ENCODE measurements at regions not wholly inside any gene's neighbourhood (a gene's known extent, or its start where the extent isn't known, plus 50 kb on each side); places are given as distances from the start of the nearest gene placed in this dataset.

DNA sequence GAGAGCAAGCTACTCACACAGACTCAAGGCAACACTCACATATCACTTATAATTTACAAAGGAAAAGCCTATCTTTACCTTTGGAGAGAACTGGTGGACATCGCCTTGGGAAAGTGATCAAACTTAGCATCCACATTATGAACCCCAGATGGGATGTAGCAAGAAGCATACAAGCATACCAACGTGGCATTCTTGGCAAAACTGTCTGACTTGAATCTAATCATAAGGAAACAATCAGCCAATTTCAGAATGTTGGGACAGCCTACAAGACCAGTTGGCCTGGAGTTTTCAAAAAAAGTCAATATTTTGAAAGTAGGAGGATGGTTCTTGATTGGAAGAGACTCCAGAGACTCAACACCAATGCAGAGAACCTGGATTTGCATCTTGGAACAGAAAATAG, 79.1 kb upstream of the PMAIP1 start:
- no peak overlapping the region for H3K27ac ChIP-seq
- no peaks in the 10 kb centered on the region for H3K79me2 ChIP-seq (ENCODE audit: low read depth)
- no peak overlapping the region for H2AFZ ChIP-seq
- H3F3A ChIP-seq (ENCODE audit: insufficient read depth, low read depth): no peaks in the 10 kb centered on the region
- POLR2A ChIA-PET (ENCODE audit: unreplicated experiment): no interaction called here
- H3K4me2 ChIP-seq: no peak overlapping the region
- no peak for DNase-seq
- no peaks in the 10 kb centered on the region for H4K20me1 ChIP-seq (ENCODE audit: insufficient read depth)
- CTCF ChIA-PET: interaction anchor here (0.6 kb wide), 1 partner anchor 21 kb away, joined by 3 read pairs; no protein-coding TSS in a partner anchor
- intact Hi-C loops (cut with micrococcal nuclease; ENCODE audit: unreplicated experiment): loop anchor here (5.0 kb wide), 3 partner anchors 33 to 303 kb away; partner anchors contain the start of gene CCBE1
- H3K9me2 ChIP-seq (ENCODE audit: insufficient read depth): no peaks in the 10 kb centered on the region
- H3K4me1 ChIP-seq (replicated peaks; ENCODE audit: insufficient read depth): no peaks in the 10 kb centered on the region
- H3K36me3 ChIP-seq (ENCODE audit: low read depth): no peaks in the 10 kb centered on the region
- H3K4me3 ChIP-seq: no peak overlapping the region
- no TSS peak for BruUV-seq (replicated peaks)
- TF ChIP-seq, protein P1, sequence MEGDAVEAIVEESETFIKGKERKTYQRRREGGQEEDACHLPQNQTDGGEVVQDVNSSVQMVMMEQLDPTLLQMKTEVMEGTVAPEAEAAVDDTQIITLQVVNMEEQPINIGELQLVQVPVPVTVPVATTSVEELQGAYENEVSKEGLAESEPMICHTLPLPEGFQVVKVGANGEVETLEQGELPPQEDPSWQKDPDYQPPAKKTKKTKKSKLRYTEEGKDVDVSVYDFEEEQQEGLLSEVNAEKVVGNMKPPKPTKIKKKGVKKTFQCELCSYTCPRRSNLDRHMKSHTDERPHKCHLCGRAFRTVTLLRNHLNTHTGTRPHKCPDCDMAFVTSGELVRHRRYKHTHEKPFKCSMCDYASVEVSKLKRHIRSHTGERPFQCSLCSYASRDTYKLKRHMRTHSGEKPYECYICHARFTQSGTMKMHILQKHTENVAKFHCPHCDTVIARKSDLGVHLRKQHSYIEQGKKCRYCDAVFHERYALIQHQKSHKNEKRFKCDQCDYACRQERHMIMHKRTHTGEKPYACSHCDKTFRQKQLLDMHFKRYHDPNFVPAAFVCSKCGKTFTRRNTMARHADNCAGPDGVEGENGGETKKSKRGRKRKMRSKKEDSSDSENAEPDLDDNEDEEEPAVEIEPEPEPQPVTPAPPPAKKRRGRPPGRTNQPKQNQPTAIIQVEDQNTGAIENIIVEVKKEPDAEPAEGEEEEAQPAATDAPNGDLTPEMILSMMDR (conservative IDR thresholded peaks at IDR 0.05): no peak
- no peak for TF ChIP-seq EZH2 (IDR thresholded peaks at IDR 0.05; ENCODE audit: low read depth)
- H3K27me3 ChIP-seq (ENCODE audit: insufficient read depth, low read depth): no peaks in the 10 kb centered on the region
- no peaks in the 10 kb centered on the region for H3K9me3 ChIP-seq (ENCODE audit: insufficient read depth, low read depth)

DNA sequence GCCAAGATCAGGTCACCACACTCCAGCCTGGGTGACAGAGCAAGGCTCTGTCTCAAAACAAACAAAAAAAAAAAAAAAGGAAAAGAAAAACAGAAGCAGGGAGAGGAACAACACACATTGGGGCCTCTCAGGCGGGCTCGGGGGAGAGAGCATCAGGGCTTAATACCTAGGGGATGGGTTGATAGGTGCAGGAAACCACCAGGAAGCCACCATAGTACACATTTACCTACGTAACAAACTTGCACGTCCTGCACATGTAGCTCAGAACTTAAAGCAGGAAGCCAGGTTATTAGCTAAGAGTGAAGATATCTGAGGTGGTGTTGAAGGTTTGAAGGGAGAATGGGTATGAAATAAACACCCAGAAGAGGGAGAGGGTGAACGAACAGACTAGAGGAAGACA, 81.0 kb upstream of the PMAIP1 start:
- CTCF ChIA-PET: interaction anchor here (1.6 kb wide), 1 partner anchor 359 kb away, joined by 5 read pairs; no protein-coding TSS in a partner anchor
- no TSS peak for BruUV-seq (replicated peaks)
- no peaks in the 10 kb centered on the region for H3K36me3 ChIP-seq (ENCODE audit: low read depth)
- H3K4me3 ChIP-seq: no peak overlapping the region
- H3K4me1 ChIP-seq (replicated peaks; ENCODE audit: insufficient read depth): no peaks in the 10 kb centered on the region
- no peaks in the 10 kb centered on the region for H4K20me1 ChIP-seq (ENCODE audit: insufficient read depth)
- no peaks in the 10 kb centered on the region for H3K79me2 ChIP-seq (ENCODE audit: low read depth)
- H3K27me3 ChIP-seq (ENCODE audit: insufficient read depth, low read depth): no peaks in the 10 kb centered on the region
- H2AFZ ChIP-seq: no peak overlapping the region
- no peaks in the 10 kb centered on the region for H3K9me2 ChIP-seq (ENCODE audit: insufficient read depth)
- no peak overlapping the region for H3K27ac ChIP-seq
- POLR2A ChIA-PET (ENCODE audit: unreplicated experiment): no interaction called here
- no peak overlapping the region for H3K4me2 ChIP-seq
- H3K9me3 ChIP-seq (ENCODE audit: insufficient read depth, low read depth): no peaks in the 10 kb centered on the region
- intact Hi-C loops (cut with micrococcal nuclease; ENCODE audit: unreplicated experiment): no loop called here
- TF ChIP-seq, protein P1 (conservative IDR thresholded peaks at IDR 0.05): no peak
- no peak for TF ChIP-seq EZH2 (IDR thresholded peaks at IDR 0.05; ENCODE audit: low read depth)
- no peak for DNase-seq
- H3F3A ChIP-seq (ENCODE audit: insufficient read depth, low read depth): no peaks in the 10 kb centered on the region

DNA sequence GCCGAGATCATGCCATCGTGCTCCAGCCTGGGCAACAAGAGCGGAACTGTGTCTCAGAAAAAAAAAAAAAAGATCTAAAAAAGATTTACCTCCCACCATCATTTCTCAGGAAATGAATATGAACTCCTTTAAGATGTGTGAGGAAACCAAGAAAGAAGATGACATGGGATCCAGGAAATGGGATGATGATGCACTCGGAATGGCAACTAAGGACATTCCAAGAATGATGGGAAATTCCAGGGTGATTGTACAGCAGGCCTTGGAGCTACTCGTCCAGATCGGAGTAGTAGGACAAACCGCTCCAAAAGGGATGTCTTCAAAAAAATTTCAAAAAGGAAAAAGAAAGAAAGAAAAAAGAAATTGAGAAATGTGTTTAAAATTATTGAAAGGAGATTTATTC, 84.9 kb upstream of the PMAIP1 start:
- POLR2A ChIA-PET (ENCODE audit: unreplicated experiment): interaction anchor here (0.7 kb wide), 1 partner anchor 18 kb away, joined by 3 read pairs; no protein-coding TSS in a partner anchor
- CTCF ChIA-PET: no interaction called here

More for the DNA sequence above, 84.9 kb upstream of the PMAIP1 start:
- no peaks in the 10 kb centered on the region for H3K9me2 ChIP-seq (ENCODE audit: insufficient read depth)
- no peak for DNase-seq
- no peak overlapping the region for H3K27ac ChIP-seq
- TF ChIP-seq EZH2 (IDR thresholded peaks at IDR 0.05; ENCODE audit: low read depth): no peak
- TF ChIP-seq, protein P1 (conservative IDR thresholded peaks at IDR 0.05): no peak
- no peaks in the 10 kb centered on the region for H3F3A ChIP-seq (ENCODE audit: insufficient read depth, low read depth)
- no peaks in the 10 kb centered on the region for H3K36me3 ChIP-seq (ENCODE audit: low read depth)
- H3K79me2 ChIP-seq (ENCODE audit: low read depth): no peaks in the 10 kb centered on the region
- H3K4me1 ChIP-seq (replicated peaks; ENCODE audit: insufficient read depth): no peaks in the 10 kb centered on the region
- H3K4me3 ChIP-seq: no peak overlapping the region
- no peaks in the 10 kb centered on the region for H3K27me3 ChIP-seq (ENCODE audit: insufficient read depth, low read depth)
- no peak overlapping the region for H2AFZ ChIP-seq
- no peaks in the 10 kb centered on the region for H3K9me3 ChIP-seq (ENCODE audit: insufficient read depth, low read depth)
- H3K4me2 ChIP-seq: no peak overlapping the region
- intact Hi-C loops (cut with micrococcal nuclease; ENCODE audit: unreplicated experiment): no loop called here
- no TSS peak for BruUV-seq (replicated peaks)
- no peaks in the 10 kb centered on the region for H4K20me1 ChIP-seq (ENCODE audit: insufficient read depth)
